H1 (cell line): ENCODE measurements at regions not wholly inside any gene's neighbourhood (a gene's known extent, or its start where the extent isn't known, plus 50 kb on each side); places are given as distances from the start of the nearest gene placed in this dataset.

Experiments
- CTCF ChIA-PET: fragments of 300-600 bp; sonication (Branson Sonifier 250); formaldehyde crosslinking; loops from one replicate; lab custom pipeline; 2021; ENCODE audit not compliant: partially characterized antibody; lab: Charles Lee
- POLR2A ChIA-PET: fragments of 300-600 bp; sonication (Branson Sonifier 250); formaldehyde crosslinking; loops from one replicate; lab custom pipeline; 2021; ENCODE audit warnings: inconsistent platforms; ENCODE audit not compliant: partially characterized antibody; lab: Charles Lee
- DNase-seq, 2 experiments: peaks; one replicate each; pipeline versions ENCODE4 v3.0.0 to v3.0.0-alpha.2; 2010 to 2022; ENCODE audit warnings: low spot score in 2 of 2, low read depth in 1 of 2, mixed read lengths in 1 of 2
- FAIRE-seq: peaks from 2 replicates; lab custom pipeline; 2011; peaks lifted over from hg19 to GRCh38; lab: Jason Lieb, UNC
- H2AFZ ChIP-seq: 2 replicates; pipeline ENCODE4 v1.8.1; 2012; ENCODE audit warnings: low read length, inconsistent platforms
- H2AK5ac ChIP-seq: 2 replicates; pipeline ENCODE4 v1.6.1; 2013; ENCODE audit warnings: low read depth, low read length
- H2BK120ac ChIP-seq: replicated peaks from 2 replicates; pipeline ENCODE3; 2013; ENCODE audit warnings: low read depth, low read length, inconsistent platforms
- H2BK12ac ChIP-seq: 2 replicates; pipeline ENCODE4 v1.6.1; 2013; ENCODE audit warnings: low read depth, low read length
- H2BK15ac ChIP-seq: 2 replicates; pipeline ENCODE4 v1.6.1; 2013; ENCODE audit warnings: low read length
- H2BK20ac ChIP-seq: 2 replicates; pipeline ENCODE4 v1.6.1; 2013; ENCODE audit warnings: low read length
- H2BK5ac ChIP-seq: 2 replicates; pipeline ENCODE4 v1.6.1; 2013; ENCODE audit warnings: low read depth, low read length
- H3K14ac ChIP-seq: 2 replicates; pipeline ENCODE4 v1.6.1; 2013; ENCODE audit warnings: inconsistent platforms; ENCODE audit not compliant: insufficient read length
- H3K18ac ChIP-seq: 2 replicates; pipeline ENCODE4 v1.6.1; 2013; ENCODE audit warnings: low read length; ENCODE audit errors: extremely low read depth
- H3K23ac ChIP-seq: 2 replicates; pipeline ENCODE4 v1.6.1; 2013; ENCODE audit warnings: inconsistent platforms; ENCODE audit not compliant: insufficient read length
- H3K23me2 ChIP-seq: 2 replicates; pipeline ENCODE4 v1.6.1; 2013; ENCODE audit warnings: low read depth, low read length
- H3K27ac ChIP-seq: 2 replicates; pipeline ENCODE4 v1.6.1; 2011; ENCODE audit warnings: low read depth, low read length, inconsistent platforms
- H3K27me3 ChIP-seq, 4 experiments: replicated peaks in 1 of 4; 1 replicate in 1 of 4; 2 replicates in 3 of 4; pipeline versions ENCODE4 v1.6.1 to v1.8.1; 2011 to 2013; ENCODE audit warnings: low read length in 3 of 4, mild to moderate bottlenecking in 3 of 4, inconsistent platforms in 2 of 4, mixed read lengths in 2 of 4, moderate library complexity in 1 of 4; ENCODE audit not compliant: control insufficient read depth in 3 of 4, insufficient read depth in 3 of 4; ENCODE audit errors: extremely low read depth in 1 of 4
- H3K36me3 ChIP-seq, 4 experiments: 2 replicates each; pipeline versions ENCODE4 v1.6.1 to v1.8.1; 2011 to 2013; ENCODE audit warnings: mild to moderate bottlenecking in 4 of 4, low read length in 3 of 4, moderate library complexity in 2 of 4, control low read depth in 1 of 4, inconsistent platforms in 1 of 4; ENCODE audit not compliant: insufficient read depth in 4 of 4, control insufficient read depth in 2 of 4
- H3K4ac ChIP-seq: replicated peaks from 2 replicates; pipeline ENCODE3; 2013; ENCODE audit warnings: low read length, low read depth, mixed read lengths, inconsistent platforms; ENCODE audit not compliant: insufficient read length
- H3K4me1 ChIP-seq, 4 experiments: replicated peaks in 1 of 4; 1 replicate in 1 of 4; 2 replicates in 3 of 4; pipeline versions ENCODE4 v1.6.1 to v1.8.1; 2011 to 2013; ENCODE audit warnings: low read length in 3 of 4, inconsistent platforms in 2 of 4, mixed read lengths in 1 of 4; ENCODE audit not compliant: insufficient read depth in 4 of 4, control insufficient read depth in 3 of 4
- H3K4me2 ChIP-seq, 2 experiments: 2 replicates each; pipeline versions ENCODE4 v1.6.1 to v1.8.1; 2011 to 2013; ENCODE audit warnings: low read depth in 2 of 2, low read length in 2 of 2, control low read depth in 1 of 2, inconsistent platforms in 1 of 2, mild to moderate bottlenecking in 1 of 2; ENCODE audit not compliant: insufficient read depth in 1 of 2
- H3K4me3 ChIP-seq, 4 experiments: fragments of 200-600, 300-600 bp in 1 of 4; sonication (generic), shearing (Covaris generic), sonication (Bioruptor Twin) in 1 of 4; 2 replicates each; pipeline versions ENCODE4 v1.5.1 to v1.8.1; 2011 to 2016; ENCODE audit warnings: low read length in 4 of 4, low read depth in 3 of 4, control low read depth in 2 of 4, inconsistent platforms in 2 of 4, mild to moderate bottlenecking in 2 of 4, mixed read lengths in 1 of 4, moderate library complexity in 1 of 4; ENCODE audit not compliant: insufficient read depth in 2 of 4; ENCODE audit errors: extremely low read depth in 1 of 4
- H3K56ac ChIP-seq: replicated peaks from 2 replicates; pipeline ENCODE3; 2013; ENCODE audit warnings: low read depth, mild to moderate bottlenecking, mixed read lengths, low read length, inconsistent platforms; ENCODE audit not compliant: insufficient read length
- H3K79me1 ChIP-seq: 2 replicates; pipeline ENCODE4 v1.6.1; 2013; ENCODE audit warnings: low read depth, low read length, control low read depth
- H3K79me2 ChIP-seq, 2 experiments: 2 replicates each; pipeline versions ENCODE4 v1.6.1 to v1.8.1; 2012 to 2013; ENCODE audit warnings: low read length in 2 of 2, mild to moderate bottlenecking in 2 of 2, inconsistent platforms in 1 of 2; ENCODE audit not compliant: insufficient read depth in 2 of 2, control insufficient read depth in 1 of 2
- H3K9ac ChIP-seq, 4 experiments: replicated peaks in 1 of 4; 1 replicate in 1 of 4; 2 replicates in 3 of 4; pipeline versions ENCODE4 v1.6.1 to v1.8.1; 2011 to 2013; ENCODE audit warnings: low read depth in 3 of 4, low read length in 3 of 4, control low read depth in 2 of 4, mild to moderate bottlenecking in 2 of 4, moderate library complexity in 2 of 4, inconsistent platforms in 1 of 4; ENCODE audit errors: extremely low read depth in 1 of 4
- H3K9me3 ChIP-seq, 2 experiments: 2 replicates each; pipeline versions ENCODE4 v1.6.1 to v1.8.1; 2012 to 2013; ENCODE audit warnings: mild to moderate bottlenecking in 2 of 2, moderate library complexity in 2 of 2, control low read depth in 1 of 2, inconsistent platforms in 1 of 2, low read depth in 1 of 2, low read length in 1 of 2, mixed read lengths in 1 of 2; ENCODE audit not compliant: insufficient read depth in 2 of 2
- H4K20me1 ChIP-seq, 2 experiments: replicated peaks in 1 of 2; 2 replicates each; pipeline versions ENCODE3 to v1.8.1; 2011 to 2013; ENCODE audit warnings: inconsistent platforms in 2 of 2, low read length in 2 of 2, mild to moderate bottlenecking in 1 of 2; ENCODE audit not compliant: insufficient read depth in 2 of 2, control insufficient read depth in 1 of 2
- H4K5ac ChIP-seq: 2 replicates; pipeline ENCODE4 v1.6.1; 2013; ENCODE audit warnings: low read length, low read depth, mixed read lengths, inconsistent platforms; ENCODE audit not compliant: insufficient read length
- H4K8ac ChIP-seq: 2 replicates; pipeline ENCODE4 v1.8.0; 2013; ENCODE audit warnings: mild to moderate bottlenecking, moderate library complexity, low read length, inconsistent platforms; ENCODE audit not compliant: insufficient read depth; ENCODE audit errors: extremely low read depth
- H4K91ac ChIP-seq: replicated peaks from 2 replicates; pipeline ENCODE3; 2013; ENCODE audit warnings: low read length, mixed read lengths, inconsistent platforms; ENCODE audit not compliant: insufficient read length
- BCL11A ChIP-seq, 2 experiments: IDR thresholded peaks; one replicate each; pipeline ENCODE4 v1.6.1; 2011; ENCODE audit warnings: low read depth in 2 of 2, low read length in 2 of 2, mild to moderate bottlenecking in 2 of 2
- CHD1 ChIP-seq: IDR thresholded peaks from 2 replicates; pipeline ENCODE4 v1.6.1; 2012; ENCODE audit warnings: low read depth, low read length, improper control_type of control experiment
- CHD2 ChIP-seq: IDR thresholded peaks from 2 replicates; pipeline ENCODE4 v1.6.1; 2012; ENCODE audit warnings: low read length, improper control_type of control experiment
- CTCF ChIP-seq, 3 experiments: IDR thresholded peaks; 1 replicate in 2 of 3; 2 replicates in 1 of 3; pipeline versions ENCODE4 v1.5.1 to v1.6.1; 2011; ENCODE audit warnings: low read length in 3 of 3, mild to moderate bottlenecking in 3 of 3, inconsistent platforms in 2 of 3, low read depth in 1 of 3, moderate library complexity in 1 of 3; ENCODE audit not compliant: insufficient read depth in 1 of 3; ENCODE audit errors: control extremely low read depth in 1 of 3
- GTF2F1 ChIP-seq: IDR thresholded peaks from 2 replicates; pipeline ENCODE4 v1.6.1; 2012; ENCODE audit warnings: low read depth, low read length, improper control_type of control experiment, borderline replicate concordance
- KDM5A ChIP-seq: fragments of 200-600 bp; IDR thresholded peaks from 2 replicates; pipeline ENCODE4 v1.7.1; 2012; ENCODE audit warnings: mild to moderate bottlenecking, low read length, inconsistent platforms, mixed read lengths
- RFX5 ChIP-seq: IDR thresholded peaks from 2 replicates; pipeline ENCODE4 v1.6.1; 2011; ENCODE audit warnings: low read depth, low read length, improper control_type of control experiment, borderline replicate concordance
- SAP30 ChIP-seq: fragments of 300-600 bp; sonication (generic); IDR thresholded peaks from 2 replicates; pipeline ENCODE4 v1.7.1; 2012; ENCODE audit warnings: low read length, moderate library complexity, mild to moderate bottlenecking, inconsistent platforms; ENCODE audit not compliant: insufficient read depth, insufficient replicate concordance
- SP4 ChIP-seq: IDR thresholded peaks from 2 replicates; pipeline ENCODE4 v1.6.1; 2012; ENCODE audit warnings: low read length, inconsistent platforms
- SUZ12 ChIP-seq: fragments of 200-600 bp; sonication (generic); IDR thresholded peaks from 2 replicates; pipeline ENCODE4 v1.6.1; 2012; ENCODE audit warnings: mild to moderate bottlenecking, inconsistent platforms, low read length, moderate library complexity, mixed read lengths
- TAF1 ChIP-seq: IDR thresholded peaks from 2 replicates; pipeline ENCODE4 v1.6.1; 2011; ENCODE audit warnings: mild to moderate bottlenecking, low read depth, low read length
- TBP ChIP-seq: IDR thresholded peaks from 2 replicates; pipeline ENCODE4 v1.6.1; 2011; ENCODE audit warnings: low read depth, low read length, improper control_type of control experiment
- ZNF274 ChIP-seq: IDR thresholded peaks from 2 replicates; pipeline ENCODE4 v1.7.0; 2012; ENCODE audit warnings: low read length, borderline replicate concordance; ENCODE audit errors: extremely low read depth
- WGBS, 2 experiments: shearing (Covaris generic) in 1 of 2; methylation state at CpG; one replicate each; pipeline versions ENCODE4 v1.1.6 to v1.1.7; 2013 to 2015; ENCODE audit warnings: low lambda C conversion rate in 2 of 2, mixed read lengths in 2 of 2, inconsistent platforms in 1 of 2, low coverage in 1 of 2, missing lambda C conversion rate in 1 of 2; ENCODE audit not compliant: insufficient replicate concordance in 2 of 2, insufficient coverage in 1 of 2, insufficient read length in 1 of 2; ENCODE audit errors: extremely low coverage in 1 of 2, missing lambda C conversion rate in 1 of 2; 5-methylcytosine and 5-hydroxymethylcytosine counted together

DNA sequence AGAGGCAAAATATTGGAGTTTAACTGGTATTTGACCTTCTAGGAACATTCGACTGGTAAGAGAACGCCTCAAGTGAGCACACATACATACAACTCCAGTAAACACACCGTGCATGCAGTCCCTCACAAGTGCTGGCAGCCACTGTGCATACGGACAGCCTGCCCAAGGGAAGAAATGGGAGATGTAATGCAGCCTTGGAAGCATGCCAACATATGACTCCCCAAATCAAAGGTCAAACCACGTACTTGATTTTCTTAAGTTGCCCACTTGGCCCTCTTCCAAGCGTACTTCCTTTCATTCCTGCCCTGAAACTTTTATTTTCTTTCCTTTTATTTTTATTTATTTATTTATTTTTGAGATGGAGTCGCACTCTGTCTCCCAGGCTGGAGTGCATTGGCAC is 206.6 kb downstream of the SPRY1 start:
- no peak overlapping the region for H2BK15ac ChIP-seq
- no peak overlapping the region for H2BK5ac ChIP-seq
- H3K4ac ChIP-seq: no peak overlapping the region
- H3K18ac ChIP-seq: no peak overlapping the region
- no peak overlapping the region for H3K9ac ChIP-seq
- no peaks in the 10 kb centered on the region for H3K23me2 ChIP-seq
- no peak overlapping the region for H3K4me3 ChIP-seq
- H3K23ac ChIP-seq: no peak overlapping the region
- FAIRE-seq (no peak), DNase-seq (no peak)
- no peaks in the 10 kb centered on the region for H4K20me1 ChIP-seq
- no peak overlapping the region for H3K27ac ChIP-seq
- H3K79me1 ChIP-seq: no peaks in the 10 kb centered on the region
- no peaks in the 10 kb centered on the region for H3K79me2 ChIP-seq
- no peak overlapping the region for H2BK12ac ChIP-seq
- no peaks in the 10 kb centered on the region for H3K27me3 ChIP-seq
- no peak overlapping the region for H3K4me2 ChIP-seq
- H2BK20ac ChIP-seq: no peak overlapping the region
- no peak overlapping the region for H2AFZ ChIP-seq
- H3K4me1 ChIP-seq: peaks cover 0 to 11% (median 2%) of the 10 kb centered on the region in 4 experiments; a peak in 2 of 7 replicates
- no peak overlapping the region for H2BK120ac ChIP-seq
- H3K9me3 ChIP-seq: no peaks in the 10 kb centered on the region
- no peak overlapping the region for H4K8ac ChIP-seq
- POLR2A ChIA-PET: interaction anchor here (0.6 kb wide), 1 partner anchor 447 kb away, joined by 3 read pairs; no protein-coding TSS in a partner anchor
- H3K14ac ChIP-seq: no peak overlapping the region
- WGBS, 2 experiments: 83% methylated on average over 7 of the region's 7 CpGs; no CpG with 5 or more reads in 1 of the 2 experiments
- CTCF ChIA-PET: no interaction called here
- H2AK5ac ChIP-seq: no peak overlapping the region
- H3K36me3 ChIP-seq: no peaks in the 10 kb centered on the region
- H4K91ac ChIP-seq: no peak overlapping the region
- H4K5ac ChIP-seq: no peak overlapping the region
- no peak overlapping the region for H3K56ac ChIP-seq
- TF ChIP-seq TAF1: no peak
- TF ChIP-seq ZNF274: no peak
- no peak for TF ChIP-seq CHD1
- TF ChIP-seq KDM5A: no peak
- TF ChIP-seq BCL11A (IDR thresholded peaks at IDR 0.05; ENCODE audit: low read depth in 2 of 2, low read length in 2 of 2): no peak
- TF ChIP-seq TBP: no peak
- TF ChIP-seq SP4: no peak
- no peak for TF ChIP-seq RFX5
- TF ChIP-seq SAP30: no peak
- no peak for TF ChIP-seq GTF2F1
- TF ChIP-seq CTCF (IDR thresholded peaks at IDR 0.05; ENCODE audit: control extremely low read depth in 1 of 3, insufficient read depth in 1 of 3, low read depth in 1 of 3, low read length in 3 of 3): no peak
- TF ChIP-seq SUZ12: no peak
- no peak for TF ChIP-seq CHD2
